Right hindlimb (tissue), 1 donor: ENCODE measurements at regions not wholly inside any gene's neighbourhood (a gene's known extent, or its start where the extent isn't known, plus 50 kb on each side); places are given as distances from the start of the nearest gene placed in this dataset.
A peak's percentile ranks its signal among the peaks of the same experiment; 100 is the strongest.
"Not testable (repeated sequence)": the region's sequence is repeated elsewhere in the genome, so short reads cannot be mapped to it uniquely, and the experiment has no call there.

Experiments
- DNase-seq: peaks from one replicate; pipeline ENCODE4 v3.0.0-alpha.2; 2018

- DNase-seq, result no peak
Measured at GRCh38 chr6:144632266-144632665, 347.1 kb downstream of the UTRN start.

- DNase-seq, result no peak
Measured at GRCh38 chr6:144633886-144634285, 348.8 kb downstream of the UTRN start.

- no peak for DNase-seq
Measured at GRCh38 chr6:144634371-144634770, 349.2 kb downstream of the UTRN start.

GRCh38 chr6:144635051-144635450 lies 349.9 kb downstream of the UTRN start:
- DNase-seq, result no peak

- not testable (repeated sequence) for DNase-seq
Measured at GRCh38 chr6:144636025-144636424, 350.9 kb downstream of the UTRN start.

- no peak for DNase-seq
Measured at GRCh38 chr6:144637541-144637940, 352.4 kb downstream of the UTRN start.

GRCh38 chr6:144639654-144640053 lies 354.5 kb downstream of the UTRN start:
- DNase-seq, result no peak

GRCh38 chr6:144641286-144641685 lies 356.2 kb downstream of the UTRN start:
- DNase-seq, result no peak

- no peak for DNase-seq
Measured at GRCh38 chr6:144644776-144645175, 359.6 kb downstream of the UTRN start.

GRCh38 chr6:144646093-144647056 lies 361.2 kb downstream of the UTRN start:
- DNase-seq, result no peak

GRCh38 chr6:144647406-144647964 lies 362.4 kb downstream of the UTRN start:
- no peak for DNase-seq

GRCh38 chr6:144647971-144648651 lies 363.0 kb downstream of the UTRN start:
- no peak for DNase-seq

- DNase-seq, result no peak
Measured at GRCh38 chr6:144649085-144649484, 363.9 kb downstream of the UTRN start.

GRCh38 chr6:144651234-144651633 lies 366.1 kb downstream of the UTRN start:
- no peak for DNase-seq

GRCh38 chr6:144652292-144652891 lies 367.3 kb downstream of the UTRN start:
- DNase-seq, result no peak

GRCh38 chr6:144653885-144654505 lies 368.9 kb downstream of the UTRN start:
- DNase-seq, result no peak

GRCh38 chr6:144654506-144654905 lies 369.4 kb downstream of the UTRN start:
- no peak for DNase-seq

- DNase-seq, result no peak
Measured at GRCh38 chr6:144655376-144655775, 370.2 kb downstream of the UTRN start.

GRCh38 chr6:144657691-144658090 lies 372.6 kb downstream of the UTRN start:
- no peak for DNase-seq

GRCh38 chr6:144659202-144660182 lies 374.4 kb downstream of the UTRN start:
- peak; percentile 62 for DNase-seq

GRCh38 chr6:144660561-144661115 lies 375.5 kb downstream of the UTRN start:
- DNase-seq, result peak; percentile 49
